Trophoblast cell (in vitro differentiated cells and primary cell): ENCODE measurements at regions not wholly inside any gene's neighbourhood (a gene's known extent, or its start where the extent isn't known, plus 50 kb on each side); places are given as distances from the start of the nearest gene placed in this dataset.

Experiments
- DNase-seq, 2 donors: peaks; one replicate each; pipeline ENCODE4 v3.0.0-alpha.2; 2016
- H2AFZ ChIP-seq: 2 replicates; pipeline ENCODE4 v1.6.1; 2013; ENCODE audit warnings: low read length, moderate library complexity, mild to moderate bottlenecking; ENCODE audit not compliant: insufficient read depth, poor library complexity
- H2AK5ac ChIP-seq: 2 replicates; pipeline ENCODE4 v1.6.1; 2013; ENCODE audit warnings: mild to moderate bottlenecking, low read length
- H2BK120ac ChIP-seq: 2 replicates; pipeline ENCODE4 v1.6.1; 2013; ENCODE audit warnings: low read length, mild to moderate bottlenecking, moderate library complexity; ENCODE audit not compliant: insufficient read depth, poor library complexity
- H2BK12ac ChIP-seq: 2 replicates; pipeline ENCODE4 v1.6.1; 2013; ENCODE audit warnings: mild to moderate bottlenecking, low read length, moderate library complexity
- H2BK5ac ChIP-seq: 2 replicates; pipeline ENCODE4 v1.6.1; 2013; ENCODE audit warnings: low read length, low read depth, moderate library complexity, mild to moderate bottlenecking; ENCODE audit not compliant: poor library complexity
- H3K14ac ChIP-seq: 2 replicates; pipeline ENCODE4 v1.6.1; 2013; ENCODE audit warnings: mild to moderate bottlenecking, low read length
- H3K18ac ChIP-seq: 2 replicates; pipeline ENCODE4 v1.6.1; 2013; ENCODE audit warnings: mild to moderate bottlenecking, low read length
- H3K23ac ChIP-seq: 2 replicates; pipeline ENCODE4 v1.6.1; 2013; ENCODE audit warnings: low read length
- H3K27ac ChIP-seq: 2 replicates; pipeline ENCODE4 v1.5.1; 2013; ENCODE audit warnings: low read depth, mild to moderate bottlenecking, inconsistent platforms, low read length, moderate library complexity
- H3K27me3 ChIP-seq: 2 replicates; pipeline ENCODE4 v1.6.1; 2013; ENCODE audit warnings: inconsistent platforms, mild to moderate bottlenecking, low read length, moderate library complexity; ENCODE audit not compliant: insufficient read depth
- H3K36me3 ChIP-seq, 2 experiments: 1 replicate in 1 of 2; 2 replicates in 1 of 2; pipeline ENCODE4 v1.6.1; 2013; ENCODE audit warnings: low read length in 2 of 2, mild to moderate bottlenecking in 2 of 2, moderate library complexity in 1 of 2; ENCODE audit not compliant: insufficient read depth in 2 of 2, control insufficient read depth in 1 of 2
- H3K4ac ChIP-seq: 2 replicates; pipeline ENCODE4 v1.6.1; 2013; ENCODE audit warnings: low read depth, mild to moderate bottlenecking, low read length, moderate library complexity
- H3K4me1 ChIP-seq, 2 experiments: 1 replicate in 1 of 2; 2 replicates in 1 of 2; pipeline ENCODE4 v1.6.1; 2013; ENCODE audit warnings: low read length in 2 of 2, mild to moderate bottlenecking in 2 of 2, moderate library complexity in 1 of 2; ENCODE audit not compliant: insufficient read depth in 2 of 2, control insufficient read depth in 1 of 2
- H3K4me2 ChIP-seq: 2 replicates; pipeline ENCODE4 v1.6.1; 2013; ENCODE audit warnings: inconsistent platforms, mild to moderate bottlenecking, low read length, moderate library complexity
- H3K4me3 ChIP-seq: 2 replicates; pipeline ENCODE4 v1.5.1; 2013; ENCODE audit warnings: mild to moderate bottlenecking, low read depth, low read length, inconsistent platforms
- H3K79me1 ChIP-seq: one replicate; pipeline ENCODE4 v1.6.1; 2013; ENCODE audit warnings: low read length
- H3K79me2 ChIP-seq: 2 replicates; pipeline ENCODE4 v1.6.1; 2013; ENCODE audit warnings: low read length, mild to moderate bottlenecking; ENCODE audit not compliant: control insufficient read depth, insufficient read depth, poor library complexity
- H3K9ac ChIP-seq: 2 replicates; pipeline ENCODE4 v1.6.1; 2013; ENCODE audit warnings: mild to moderate bottlenecking, low read length
- H3K9me3 ChIP-seq: 2 replicates; pipeline ENCODE4 v1.6.1; 2013; ENCODE audit warnings: low read depth, mild to moderate bottlenecking, control low read depth, inconsistent platforms, low read length; ENCODE audit not compliant: insufficient read depth
- H4K12ac ChIP-seq: 2 replicates; pipeline ENCODE4 v1.6.1; 2013; ENCODE audit warnings: low read depth, mild to moderate bottlenecking, low read length, moderate library complexity
- H4K8ac ChIP-seq: 2 replicates; pipeline ENCODE4 v1.6.1; 2013; ENCODE audit warnings: low read depth, mild to moderate bottlenecking, low read length, moderate library complexity
- H4K91ac ChIP-seq: one replicate; pipeline ENCODE4 v1.6.1; 2013; ENCODE audit warnings: low read depth, mild to moderate bottlenecking, low read length, moderate library complexity
- WGBS: extraction: QIAGEN DNeasy Blood & Tissue Kit; methylation state at CpG from one replicate; pipeline ENCODE4 v1.1.7; 2013; ENCODE audit warnings: missing lambda C conversion rate; ENCODE audit not compliant: insufficient read length, insufficient coverage; ENCODE audit errors: extremely low coverage; 5-methylcytosine and 5-hydroxymethylcytosine counted together

GRCh38 chr5:8719796-8720195 lies 826.1 kb downstream of the SEMA5A start:
- no peak overlapping the region for H3K23ac ChIP-seq
- no peak overlapping the region for H4K8ac ChIP-seq
- no peak overlapping the region for H2BK5ac ChIP-seq
- H2BK12ac ChIP-seq: no peak overlapping the region
- no peak overlapping the region for H3K4ac ChIP-seq
- no peak overlapping the region for H3K27ac ChIP-seq
- H4K91ac ChIP-seq: no peak overlapping the region
- WGBS: no CpG with 5 or more reads among the region's 7 CpGs
- no peaks in the 10 kb centered on the region for H3K9me3 ChIP-seq
- H3K18ac ChIP-seq: no peak overlapping the region
- H3K14ac ChIP-seq: no peak overlapping the region
- DNase-seq: no peak
- no peaks in the 10 kb centered on the region for H3K4me1 ChIP-seq
- no peaks in the 10 kb centered on the region for H3K79me2 ChIP-seq
- H2AK5ac ChIP-seq: no peak overlapping the region
- no peak overlapping the region for H4K12ac ChIP-seq
- H3K4me3 ChIP-seq: no peak overlapping the region
- H3K79me1 ChIP-seq: no peaks in the 10 kb centered on the region
- H3K4me2 ChIP-seq: no peak overlapping the region
- no peak overlapping the region for H2AFZ ChIP-seq
- H2BK120ac ChIP-seq: no peak overlapping the region
- H3K36me3 ChIP-seq: no peaks in the 10 kb centered on the region
- no peak overlapping the region for H3K9ac ChIP-seq
- H3K27me3 ChIP-seq: no peaks in the 10 kb centered on the region

GRCh38 chr5:8720506-8720905 lies 825.4 kb downstream of the SEMA5A start:
- H3K23ac ChIP-seq: no peak overlapping the region
- WGBS: no CpG with 5 or more reads among the region's 5 CpGs
- H3K79me2 ChIP-seq: no peaks in the 10 kb centered on the region
- no peak overlapping the region for H2BK120ac ChIP-seq
- H2AFZ ChIP-seq: no peak overlapping the region
- no peak overlapping the region for H4K91ac ChIP-seq
- no peaks in the 10 kb centered on the region for H3K36me3 ChIP-seq
- no peaks in the 10 kb centered on the region for H3K4me1 ChIP-seq
- H2AK5ac ChIP-seq: no peak overlapping the region
- no peak overlapping the region for H3K4me2 ChIP-seq
- H2BK12ac ChIP-seq: no peak overlapping the region
- H3K9ac ChIP-seq: no peak overlapping the region
- H3K27me3 ChIP-seq: no peaks in the 10 kb centered on the region
- H3K27ac ChIP-seq: no peak overlapping the region
- H3K14ac ChIP-seq: no peak overlapping the region
- no peak overlapping the region for H2BK5ac ChIP-seq
- H3K79me1 ChIP-seq: no peaks in the 10 kb centered on the region
- no peak overlapping the region for H4K8ac ChIP-seq
- no peak overlapping the region for H3K4me3 ChIP-seq
- no peak overlapping the region for H3K18ac ChIP-seq
- no peaks in the 10 kb centered on the region for H3K9me3 ChIP-seq
- no peak overlapping the region for H4K12ac ChIP-seq
- DNase-seq: no peak
- no peak overlapping the region for H3K4ac ChIP-seq

- no peaks in the 10 kb centered on the region for H3K36me3 ChIP-seq
- no peak overlapping the region for H4K91ac ChIP-seq
- no peak overlapping the region for H4K8ac ChIP-seq
- no peaks in the 10 kb centered on the region for H3K79me2 ChIP-seq
- no peak overlapping the region for H2BK12ac ChIP-seq
- H3K4me3 ChIP-seq: no peak overlapping the region
- no peak overlapping the region for H3K14ac ChIP-seq
- H3K9me3 ChIP-seq: no peaks in the 10 kb centered on the region
- H4K12ac ChIP-seq: no peak overlapping the region
- no peak overlapping the region for H3K27ac ChIP-seq
- no peak overlapping the region for H3K23ac ChIP-seq
- no peak overlapping the region for H2BK120ac ChIP-seq
- no CpG with 5 or more reads among the region's 1 CpG for WGBS
- H3K27me3 ChIP-seq: no peaks in the 10 kb centered on the region
- H2AK5ac ChIP-seq: no peak overlapping the region
- H3K4me1 ChIP-seq: no peaks in the 10 kb centered on the region
- no peak for DNase-seq
- H3K4me2 ChIP-seq: no peak overlapping the region
- H3K9ac ChIP-seq: no peak overlapping the region
- H3K4ac ChIP-seq: no peak overlapping the region
- no peak overlapping the region for H3K18ac ChIP-seq
- no peaks in the 10 kb centered on the region for H3K79me1 ChIP-seq
- no peak overlapping the region for H2BK5ac ChIP-seq
- no peak overlapping the region for H2AFZ ChIP-seq
These were observed 824.3 kb downstream of the SEMA5A start for GRCh38 chr5:8721536-8721935.

- DNase-seq: peak in 1 of 2 donors; percentile 7
- no peak overlapping the region for H3K4me2 ChIP-seq
- no peak overlapping the region for H4K8ac ChIP-seq
- H3K36me3 ChIP-seq: no peaks in the 10 kb centered on the region
- H2AFZ ChIP-seq: no peak overlapping the region
- no peak overlapping the region for H3K14ac ChIP-seq
- H3K23ac ChIP-seq: no peak overlapping the region
- H3K9me3 ChIP-seq: peaks cover 9% of the 10 kb centered on the region
- no peaks in the 10 kb centered on the region for H3K27me3 ChIP-seq
- H3K18ac ChIP-seq: no peak overlapping the region
- H3K4me1 ChIP-seq: no peaks in the 10 kb centered on the region
- no peak overlapping the region for H3K4ac ChIP-seq
- no peak overlapping the region for H2BK120ac ChIP-seq
- WGBS: no CpG with 5 or more reads among the region's 11 CpGs
- no peaks in the 10 kb centered on the region for H3K79me2 ChIP-seq
- H3K27ac ChIP-seq: no peak overlapping the region
- H2BK5ac ChIP-seq: no peak overlapping the region
- no peak overlapping the region for H2AK5ac ChIP-seq
- no peak overlapping the region for H3K9ac ChIP-seq
- H4K12ac ChIP-seq: no peak overlapping the region
- no peak overlapping the region for H3K4me3 ChIP-seq
- no peaks in the 10 kb centered on the region for H3K79me1 ChIP-seq
- no peak overlapping the region for H2BK12ac ChIP-seq
- no peak overlapping the region for H4K91ac ChIP-seq
These were observed 819.4 kb downstream of the SEMA5A start for GRCh38 chr5:8726383-8727036.
